Stimulated activated CD8-positive, alpha-beta memory T cell treated with anti-CD3 and anti-CD28 coated beads, Interleukin-7, amount 100 ng/mL, for 24 hours (primary cell): ENCODE measurements at regions not wholly inside any gene's neighbourhood (a gene's known extent, or its start where the extent isn't known, plus 50 kb on each side); places are given as distances from the start of the nearest gene placed in this dataset.
"Not testable (repeated sequence)": the region's sequence is repeated elsewhere in the genome, so short reads cannot be mapped to it uniquely, and the experiment has no call there.

ENCODE experiments used
- DNase-seq: peaks from one replicate; pipeline ENCODE4 v3.0.0-alpha.2; 2020; ENCODE audit warnings: low read depth

- DNase-seq, result no peak
Measured at GRCh38 chr2:234406085-234406484, 90.8 kb downstream of the ARL4C start.

GRCh38 chr2:234405462-234405861 is 91.4 kb downstream of the ARL4C start:
- no peak for DNase-seq

GRCh38 chr2:234404957-234405356 is 91.9 kb downstream of the ARL4C start:
- DNase-seq, result no peak

- DNase-seq, result no peak
Measured at GRCh38 chr2:234403751-234404150, 93.1 kb downstream of the ARL4C start.

GRCh38 chr2:234403074-234403473 is 93.8 kb downstream of the ARL4C start:
- DNase-seq, result no peak

- no peak for DNase-seq
Measured at GRCh38 chr2:234401426-234401825, 95.5 kb downstream of the ARL4C start.

GRCh38 chr2:234399451-234400246 is 97.2 kb downstream of the ARL4C start:
- DNase-seq, result no peak

GRCh38 chr2:234398531-234398930 is 98.3 kb downstream of the ARL4C start:
- DNase-seq, result no peak

GRCh38 chr2:234395891-234396420 is 100.9 kb downstream of the ARL4C start:
- DNase-seq, result no peak

- DNase-seq, result no peak
Measured at GRCh38 chr2:234394450-234394849, 102.4 kb downstream of the ARL4C start.

GRCh38 chr2:234393354-234393753 is 103.5 kb downstream of the ARL4C start:
- DNase-seq, result no peak

- no peak for DNase-seq
Measured at GRCh38 chr2:234392041-234392615, 104.8 kb downstream of the ARL4C start.

GRCh38 chr2:234391625-234392024 is 105.3 kb downstream of the ARL4C start:
- DNase-seq, result no peak

GRCh38 chr2:234389661-234390060 is 107.2 kb downstream of the ARL4C start:
- not testable (repeated sequence) for DNase-seq

GRCh38 chr2:234388591-234388990 is 108.3 kb downstream of the ARL4C start:
- no peak for DNase-seq

- DNase-seq, result no peak
Measured at GRCh38 chr2:234386971-234387370, 109.9 kb downstream of the ARL4C start.

- no peak for DNase-seq
Measured at GRCh38 chr2:234382131-234382530, 114.8 kb downstream of the ARL4C start.

- not testable (repeated sequence) for DNase-seq
Measured at GRCh38 chr2:234378958-234379357, 117.9 kb downstream of the ARL4C start.

- DNase-seq, result no peak
Measured at GRCh38 chr2:234378440-234378839, 118.4 kb downstream of the ARL4C start.

GRCh38 chr2:234377761-234378391 is 119.0 kb downstream of the ARL4C start:
- no peak for DNase-seq

- DNase-seq, result no peak
Measured at GRCh38 chr2:234376229-234376628, 120.7 kb downstream of the ARL4C start.

GRCh38 chr2:234375176-234375880 is 121.6 kb downstream of the ARL4C start:
- no peak for DNase-seq
